ENCODE measurements at regions not wholly inside any gene's neighbourhood (a gene's known extent, or its start where the extent isn't known, plus 50 kb on each side); places are given as distances from the start of the nearest gene placed in this dataset.
A peak's percentile ranks its signal among the peaks of the same experiment; 100 is the strongest.

DNA sequence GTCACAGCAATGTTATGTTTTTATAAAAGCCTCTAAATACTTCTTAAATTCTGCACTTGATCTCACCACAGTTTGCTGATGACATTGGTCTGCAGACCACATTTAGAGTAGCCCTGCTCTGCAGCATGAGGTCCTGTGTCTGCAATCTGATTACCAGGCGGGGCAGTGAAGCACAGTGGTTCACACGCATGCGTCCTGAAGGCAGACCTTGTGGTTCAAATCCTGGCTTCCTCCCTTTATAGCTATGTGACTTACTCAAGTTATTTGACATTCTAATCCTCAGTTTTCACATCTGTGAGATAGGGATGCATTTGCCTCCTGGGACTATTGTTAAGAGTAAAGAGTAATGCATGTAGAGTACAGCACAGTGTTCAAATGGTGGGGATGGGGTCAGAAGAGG, 50.3 kb downstream of the BMAL2 start:
- no peak overlapping the region for H3K4me3 ChIP-seq (ENCODE audit: low read length)
- TF ChIP-seq, protein P1, sequence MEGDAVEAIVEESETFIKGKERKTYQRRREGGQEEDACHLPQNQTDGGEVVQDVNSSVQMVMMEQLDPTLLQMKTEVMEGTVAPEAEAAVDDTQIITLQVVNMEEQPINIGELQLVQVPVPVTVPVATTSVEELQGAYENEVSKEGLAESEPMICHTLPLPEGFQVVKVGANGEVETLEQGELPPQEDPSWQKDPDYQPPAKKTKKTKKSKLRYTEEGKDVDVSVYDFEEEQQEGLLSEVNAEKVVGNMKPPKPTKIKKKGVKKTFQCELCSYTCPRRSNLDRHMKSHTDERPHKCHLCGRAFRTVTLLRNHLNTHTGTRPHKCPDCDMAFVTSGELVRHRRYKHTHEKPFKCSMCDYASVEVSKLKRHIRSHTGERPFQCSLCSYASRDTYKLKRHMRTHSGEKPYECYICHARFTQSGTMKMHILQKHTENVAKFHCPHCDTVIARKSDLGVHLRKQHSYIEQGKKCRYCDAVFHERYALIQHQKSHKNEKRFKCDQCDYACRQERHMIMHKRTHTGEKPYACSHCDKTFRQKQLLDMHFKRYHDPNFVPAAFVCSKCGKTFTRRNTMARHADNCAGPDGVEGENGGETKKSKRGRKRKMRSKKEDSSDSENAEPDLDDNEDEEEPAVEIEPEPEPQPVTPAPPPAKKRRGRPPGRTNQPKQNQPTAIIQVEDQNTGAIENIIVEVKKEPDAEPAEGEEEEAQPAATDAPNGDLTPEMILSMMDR (conservative IDR thresholded peaks at IDR 0.05; ENCODE audit: low read length): no peak
- DNase-seq (ENCODE audit: low read depth): peak; percentile 3

DNA sequence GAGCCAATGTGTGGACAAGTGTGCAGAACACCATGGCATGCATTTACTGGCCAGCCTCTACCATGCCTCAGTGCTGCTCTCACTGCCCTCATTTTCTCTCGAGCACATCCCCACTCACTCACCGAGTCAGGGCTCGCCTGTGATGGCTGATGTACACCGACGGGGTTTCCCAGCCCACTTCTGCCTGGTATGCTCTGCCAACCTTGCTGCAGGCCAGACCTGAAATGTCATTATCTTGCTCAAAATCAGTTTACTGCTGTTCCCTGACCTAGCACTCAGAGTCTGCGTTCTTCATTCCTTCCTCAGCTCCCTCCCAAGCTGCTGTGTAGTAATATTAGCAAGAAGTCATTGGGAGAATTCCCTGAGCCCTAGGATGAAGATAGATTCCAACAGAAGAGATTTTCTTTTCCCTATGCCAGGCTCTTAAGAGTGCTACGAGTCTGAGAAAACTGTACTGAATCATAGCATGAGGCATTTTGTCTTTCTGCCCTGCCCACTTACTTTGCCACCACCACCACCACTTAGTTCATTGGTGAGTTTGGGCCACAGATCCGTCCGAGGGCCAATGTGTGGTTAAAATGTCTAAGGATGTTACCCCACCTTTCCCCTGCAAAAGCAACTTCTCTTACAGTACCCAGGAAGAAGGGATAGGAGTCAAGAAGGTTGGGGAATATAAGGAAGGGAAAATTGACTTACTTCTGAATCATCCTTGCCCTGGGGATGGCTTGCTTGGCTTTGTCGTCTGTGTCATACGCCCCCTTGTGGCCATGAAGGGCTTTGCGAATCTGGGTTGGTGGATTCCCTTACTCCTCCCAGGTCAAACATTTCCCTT, 51.0 kb downstream of the BMAL2 start:
- H3K4me3 ChIP-seq (ENCODE audit: low read length): no peak overlapping the region
- TF ChIP-seq, protein P1 (conservative IDR thresholded peaks at IDR 0.05; ENCODE audit: low read length): peak; percentile 97
- peak; percentile 85 for DNase-seq (ENCODE audit: low read depth)

DNA sequence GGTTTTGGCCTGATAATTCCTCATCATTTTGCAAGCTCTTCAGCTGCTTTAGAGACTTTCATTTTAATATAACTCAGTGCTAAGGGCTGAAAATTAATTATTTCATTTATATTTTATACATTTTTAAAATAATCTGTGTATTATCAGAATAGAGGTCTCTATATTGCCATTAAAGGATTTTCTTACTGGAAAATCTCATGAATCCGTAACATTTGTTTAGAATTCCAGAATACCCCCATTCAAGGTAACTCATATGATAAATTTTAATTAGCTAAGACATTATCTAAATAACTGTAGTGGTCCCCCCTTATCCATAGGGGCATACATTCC, 51.6 kb downstream of the BMAL2 start:
- H3K4me3 ChIP-seq (ENCODE audit: low read length): no peak overlapping the region
- DNase-seq (ENCODE audit: low read depth): no peak
- TF ChIP-seq, protein P1 (conservative IDR thresholded peaks at IDR 0.05; ENCODE audit: low read length): no peak

DNA sequence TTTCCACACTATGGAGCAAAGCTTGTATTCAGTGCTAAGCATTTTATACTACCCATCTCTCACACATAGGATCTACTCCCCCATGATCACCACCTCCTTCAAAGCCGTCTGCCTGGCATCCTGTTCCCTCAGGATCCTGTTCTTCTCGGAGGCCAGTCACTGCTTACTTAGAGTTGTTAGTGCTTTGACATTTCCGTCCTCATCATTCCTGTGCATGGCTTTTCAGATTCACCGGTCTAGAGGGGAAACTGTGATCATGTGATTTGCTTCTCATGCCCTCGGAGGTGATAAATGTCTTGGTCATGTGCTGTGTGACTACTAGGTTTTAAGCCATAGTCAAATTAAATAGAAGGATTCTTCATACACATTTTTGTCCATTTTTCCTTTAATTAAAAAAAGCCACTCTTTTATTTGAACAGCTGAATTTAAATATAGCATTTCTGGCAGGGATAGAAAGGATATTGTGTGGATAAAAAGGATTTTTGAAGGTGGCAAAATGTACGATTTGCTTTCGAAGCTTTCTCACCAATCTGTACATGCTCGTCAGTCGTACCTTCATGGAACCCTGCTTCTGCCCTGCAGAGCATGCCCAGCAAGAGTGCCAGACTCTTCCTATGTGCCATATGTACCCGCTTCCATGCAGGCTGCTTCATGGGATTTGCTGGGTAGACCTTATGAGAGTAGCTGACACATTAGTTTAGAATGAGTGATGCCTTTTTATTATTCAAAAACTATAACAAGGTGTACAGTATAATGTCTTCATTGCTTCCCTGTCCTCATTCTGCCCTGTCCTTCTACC, 53.3 kb downstream of the BMAL2 start:
- H3K4me3 ChIP-seq (ENCODE audit: low read length): no peak overlapping the region
- DNase-seq (ENCODE audit: low read depth): no peak
- TF ChIP-seq, protein P1 (conservative IDR thresholded peaks at IDR 0.05; ENCODE audit: low read length): no peak

DNA sequence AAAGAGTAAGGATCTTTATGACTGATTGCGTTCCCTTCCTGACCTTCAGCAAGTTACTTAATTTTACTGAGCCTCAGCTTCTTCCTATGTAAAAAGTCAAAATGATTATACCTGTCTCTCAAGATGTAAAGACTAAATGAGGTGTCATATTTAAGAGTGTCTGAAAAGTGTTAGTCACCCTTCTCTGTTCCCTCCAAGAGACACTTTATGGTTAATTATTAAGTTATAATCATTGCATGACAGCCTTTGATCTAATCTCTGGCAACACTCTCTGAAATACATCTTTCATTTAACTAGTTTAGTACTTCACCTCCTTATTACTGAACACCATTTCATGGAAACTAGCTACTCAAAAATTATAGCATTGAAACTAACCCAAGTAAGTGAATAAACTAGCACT, 54.8 kb downstream of the BMAL2 start:
- TF ChIP-seq, protein P1 (conservative IDR thresholded peaks at IDR 0.05; ENCODE audit: low read length): no peak
- H3K4me3 ChIP-seq (ENCODE audit: low read length): no peak overlapping the region
- DNase-seq (ENCODE audit: low read depth): no peak

DNA sequence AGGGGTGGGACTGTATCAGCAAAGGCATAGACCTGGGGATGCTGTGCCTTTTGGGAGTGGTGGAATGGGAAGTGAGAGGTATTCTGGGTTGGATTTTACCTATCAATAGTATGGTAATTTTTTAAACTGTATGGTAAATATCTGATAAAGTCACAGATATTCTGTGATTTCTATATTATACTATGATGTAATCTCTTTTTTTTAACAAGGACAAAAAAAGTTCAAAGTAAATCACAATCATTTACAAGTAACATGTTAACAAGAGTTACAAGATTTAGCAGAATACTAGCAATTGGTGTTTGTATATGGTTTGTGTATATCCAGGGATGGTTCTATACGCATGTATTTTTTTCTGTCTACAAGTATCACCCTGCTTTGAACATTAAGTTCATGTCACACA, 56.0 kb downstream of the BMAL2 start:
- H3K4me3 ChIP-seq (ENCODE audit: low read length): no peak overlapping the region
- DNase-seq (ENCODE audit: low read depth): no peak
- TF ChIP-seq, protein P1 (conservative IDR thresholded peaks at IDR 0.05; ENCODE audit: low read length): no peak

DNA sequence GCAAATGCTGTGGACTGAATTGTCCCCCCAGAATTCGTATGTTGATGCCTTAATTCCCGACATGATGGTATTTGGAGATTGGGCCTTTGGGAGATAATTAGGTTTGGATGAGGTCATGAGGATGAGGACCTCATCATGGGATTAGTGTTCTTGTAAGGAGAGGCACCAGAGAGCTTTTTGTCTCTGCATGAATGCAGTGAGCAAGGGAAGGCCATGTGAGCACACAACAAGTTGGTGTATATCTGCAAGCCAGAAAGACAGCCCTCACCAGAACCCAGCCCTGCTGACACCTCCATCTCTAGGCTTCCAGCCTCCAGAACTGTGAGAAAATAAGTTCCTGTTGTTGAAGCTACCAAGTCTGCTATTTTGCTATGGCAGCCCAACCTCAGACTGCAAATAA, 51.9 kb upstream of the SMCO2 start:
- H3K4me3 ChIP-seq (ENCODE audit: low read length): no peak overlapping the region
- no peak for DNase-seq (ENCODE audit: low read depth)
- TF ChIP-seq, protein P1 (conservative IDR thresholded peaks at IDR 0.05; ENCODE audit: low read length): no peak

Data from AG10803 (cell line).